ENCODE measurements at regions not wholly inside any gene's neighbourhood (a gene's known extent, or its start where the extent isn't known, plus 50 kb on each side); places are given as distances from the start of the nearest gene placed in this dataset.

- TF ChIP-seq POLR2AphosphoS5 (IDR thresholded peaks at IDR 0.05; ENCODE audit: insufficient read depth in 1 of 2, low read depth in 1 of 2), result no peak
- no peak for TF ChIP-seq CTCF (IDR thresholded peaks at IDR 0.05)
- TF ChIP-seq POLR2A (IDR thresholded peaks at IDR 0.05), result no peak
These were observed 1712.5 kb downstream of the C4orf33 start for GRCh38 chr4:130808492-130808891.

Data from vagina (tissue), 2 donors.